Endothelial cell of umbilical vein (primary cell): ENCODE measurements at regions not wholly inside any gene's neighbourhood (a gene's known extent, or its start where the extent isn't known, plus 50 kb on each side); places are given as distances from the start of the nearest gene placed in this dataset.

Source experiments
- BruUV-seq: library from RNA; stranded (reverse); fragments of 400-500 nt; replicated peaks from 2 replicates; lab custom pipeline; 2021; lab: Mats Ljungman, UMichigan
- CTCF ChIA-PET: fragments of 300-600, 350-600 bp; sonication (Branson Sonifier 250); formaldehyde crosslinking; loops from one replicate; lab custom pipeline; 2021; ENCODE audit warnings: antibody characterized with exemption, inconsistent platforms; lab: Charles Lee
- POLR2A ChIA-PET: fragments of 300-600, 350-600 bp; sonication (Branson Sonifier 250); formaldehyde crosslinking; loops from one replicate; lab custom pipeline; 2021; ENCODE audit warnings: antibody characterized with exemption, inconsistent platforms; lab: Charles Lee
- DNase-seq: peaks from one replicate; pipeline ENCODE4 v3.0.0-alpha.2; 2011; ENCODE audit warnings: low read depth, low spot score
- FAIRE-seq: peaks from 2 replicates; lab custom pipeline; 2011; peaks lifted over from hg19 to GRCh38; lab: Jason Lieb, UNC
- H2AFZ ChIP-seq: 2 replicates; pipeline ENCODE4 v1.6.0; 2012; ENCODE audit warnings: low read depth, low read length, control low read depth, inconsistent platforms
- H3K27ac ChIP-seq: 2 replicates; pipeline ENCODE4 v1.5.1; 2011; ENCODE audit warnings: low read depth, mild to moderate bottlenecking, control low read depth, low read length, moderate library complexity; ENCODE audit not compliant: insufficient read depth
- H3K27me3 ChIP-seq, 2 experiments: 2 replicates each; pipeline versions ENCODE4 v1.6.0 to v1.6.1; 2011; ENCODE audit warnings: low read length in 2 of 2, mixed read lengths in 1 of 2; ENCODE audit not compliant: control insufficient read depth in 2 of 2, insufficient read depth in 2 of 2
- H3K36me3 ChIP-seq, 2 experiments: 2 replicates in 1 of 2; 3 replicates in 1 of 2; pipeline ENCODE4 v1.5.1; 2011; ENCODE audit warnings: low read length in 2 of 2, mild to moderate bottlenecking in 1 of 2, moderate library complexity in 1 of 2; ENCODE audit not compliant: control insufficient read depth in 2 of 2, insufficient read depth in 2 of 2; ENCODE audit errors: extremely low read depth in 1 of 2
- H3K4me1 ChIP-seq: 3 replicates; pipeline ENCODE4 v1.5.1; 2011; ENCODE audit warnings: mild to moderate bottlenecking, low read length; ENCODE audit not compliant: control insufficient read depth, insufficient read depth; ENCODE audit errors: extremely low read depth
- H3K4me2 ChIP-seq: 2 replicates; pipeline ENCODE4 v1.6.1; 2011; ENCODE audit warnings: low read length, control low read depth, mixed read lengths; ENCODE audit not compliant: insufficient read depth
- H3K4me3 ChIP-seq, 3 experiments: fragments of 200-600 bp in 1 of 3; sonication (generic), shearing (Covaris generic) in 1 of 3; replicated peaks in 1 of 3; 2 replicates each; pipeline ENCODE4 v1.5.1; 2011 to 2016; ENCODE audit warnings: control low read depth in 3 of 3, low read length in 3 of 3, mild to moderate bottlenecking in 2 of 3, inconsistent platforms in 1 of 3, low read depth in 1 of 3, moderate library complexity in 1 of 3; ENCODE audit not compliant: insufficient read depth in 1 of 3
- H3K79me2 ChIP-seq: 2 replicates; pipeline ENCODE4 v1.6.0; 2012; ENCODE audit warnings: low read length, inconsistent platforms; ENCODE audit not compliant: control insufficient read depth, insufficient read depth
- H3K9ac ChIP-seq: replicated peaks from 2 replicates; pipeline ENCODE3; 2011; ENCODE audit warnings: low read length, control low read depth; ENCODE audit not compliant: insufficient read depth; ENCODE audit errors: extremely low read depth
- H3K9me1 ChIP-seq: replicated peaks from 3 replicates; pipeline ENCODE4 v1.6.0; 2011; ENCODE audit warnings: mild to moderate bottlenecking, low read length; ENCODE audit not compliant: control insufficient read depth, insufficient read depth; ENCODE audit errors: extremely low read depth
- H3K9me3 ChIP-seq: replicated peaks from 2 replicates; pipeline ENCODE4 v1.5.1; 2012; ENCODE audit warnings: low read length, inconsistent platforms; ENCODE audit not compliant: control insufficient read depth, insufficient read depth
- H4K20me1 ChIP-seq: replicated peaks from 2 replicates; pipeline ENCODE3; 2011; ENCODE audit warnings: mild to moderate bottlenecking, low read length; ENCODE audit not compliant: control insufficient read depth, insufficient read depth; ENCODE audit errors: extremely low read depth
- EZH2 ChIP-seq: IDR thresholded peaks from 2 replicates; pipeline ENCODE4 v1.6.1; 2012; ENCODE audit warnings: borderline replicate concordance, low read depth, mild to moderate bottlenecking, moderate library complexity, low read length, inconsistent platforms; ENCODE audit not compliant: severe bottlenecking
- FOS ChIP-seq: IDR thresholded peaks from 2 replicates; pipeline ENCODE4 v1.6.1; 2011; ENCODE audit warnings: mild to moderate bottlenecking, low read length, moderate library complexity, borderline replicate concordance; ENCODE audit not compliant: insufficient read depth
- GATA2 ChIP-seq: IDR thresholded peaks from 2 replicates; pipeline ENCODE4 v1.7.0; 2011; ENCODE audit warnings: low read depth, mild to moderate bottlenecking, moderate library complexity, mixed read lengths, low read length; ENCODE audit not compliant: insufficient read length, insufficient read depth
- JUN ChIP-seq: IDR thresholded peaks from 2 replicates; pipeline ENCODE4 v1.6.1; 2011; ENCODE audit warnings: borderline replicate concordance, low read depth; ENCODE audit not compliant: insufficient read length, insufficient read depth
- MYC ChIP-seq: IDR thresholded peaks from one replicate; pipeline ENCODE4 v1.6.1; 2011; ENCODE audit warnings: mild to moderate bottlenecking, low read depth, low read length
- POLR2A ChIP-seq: IDR thresholded peaks from 2 replicates; pipeline ENCODE4 v1.6.1; 2012; ENCODE audit warnings: low read depth, mild to moderate bottlenecking, control low read depth, low read length
- dilution Hi-C: fragments of 300-500 bp; cut with MboI; formaldehyde crosslinking; loops from one replicate; pipeline ENCODE4 v1.15.0; 2019; ENCODE audit warnings: low sequenced_read_pairs; ENCODE audit not compliant: extremely low pct_ligation_motif_present
- intact Hi-C: fragments of 100-400 bp; cut with micrococcal nuclease; formaldehyde crosslinking; loops from one replicate; pipeline ENCODE4 v1.10.0; 2022
- TF ChIP-seq, protein P1 (sequence below): IDR thresholded peaks from 2 replicates; pipeline ENCODE4 v1.6.1; 2011; ENCODE audit not compliant: insufficient read depth, insufficient read length
- TF ChIP-seq, protein P2 (sequence below), 2 donors: IDR thresholded peaks; 1 replicate in 1 of 2; 2 replicates in 1 of 2; pipeline ENCODE4 v1.5.1; 2011; ENCODE audit warnings: low read length in 2 of 2, mild to moderate bottlenecking in 2 of 2, moderate library complexity in 2 of 2, control low read depth in 1 of 2, inconsistent platforms in 1 of 2, low read depth in 1 of 2; ENCODE audit not compliant: insufficient read depth in 1 of 2; ENCODE audit errors: extremely low read depth in 1 of 2

DNA sequence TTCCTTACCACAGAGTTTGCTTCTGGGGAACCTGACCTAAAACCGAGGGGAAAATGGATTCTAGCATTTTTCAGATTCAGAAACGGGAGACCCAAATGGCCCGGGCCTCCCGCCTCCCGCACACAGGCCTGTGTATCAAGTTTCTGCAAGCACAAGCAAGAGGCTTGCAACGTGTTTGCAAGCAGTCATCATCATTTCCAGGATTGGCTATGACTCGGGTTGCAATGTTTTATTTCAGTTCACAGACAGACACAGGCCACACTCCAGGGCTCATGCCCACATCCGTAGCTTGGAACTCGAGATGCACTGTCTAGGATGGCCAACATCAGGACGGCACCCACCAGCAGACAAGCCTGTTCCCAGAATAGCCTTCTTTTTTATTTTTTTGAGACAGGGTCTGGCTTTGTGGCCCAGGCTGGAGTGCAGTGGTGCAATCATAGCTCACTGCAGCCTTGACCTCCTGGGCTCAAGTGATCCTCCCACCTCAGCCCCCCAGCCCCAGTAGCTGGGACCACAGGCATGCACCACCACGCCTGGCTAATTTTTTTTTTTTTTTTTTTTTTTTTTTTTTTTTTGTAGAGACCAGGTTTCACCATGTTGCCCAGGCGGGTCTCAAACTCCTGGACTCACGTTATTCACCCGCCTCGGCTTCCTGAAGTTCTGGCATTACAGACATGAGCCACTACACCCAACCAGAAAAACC, 68.1 kb upstream of the FOXK1 start:
- Histone ChIP-seq H3K36me3 (no peaks in the 10 kb centered on the region), H3K27me3 (no peaks in the 10 kb centered on the region), H3K4me1 (peaks cover 12% of the 10 kb centered on the region), H3K9me1 (no peaks in the 10 kb centered on the region), H2AFZ (peak overlapping the region; percentile 56), H3K9ac (no peak overlapping the region), H3K27ac (no peak overlapping the region), H3K4me2 (peak overlapping the region; percentile 78), H3K79me2 (no peaks in the 10 kb centered on the region), H3K4me3 (no peak overlapping the region), H4K20me1 (no peaks in the 10 kb centered on the region), H3K9me3 (no peaks in the 10 kb centered on the region)
- no peak for FAIRE-seq
- DNase-seq = no peak
- TF ChIP-seq, protein P1, sequence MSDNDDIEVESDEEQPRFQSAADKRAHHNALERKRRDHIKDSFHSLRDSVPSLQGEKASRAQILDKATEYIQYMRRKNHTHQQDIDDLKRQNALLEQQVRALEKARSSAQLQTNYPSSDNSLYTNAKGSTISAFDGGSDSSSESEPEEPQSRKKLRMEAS = no peak
- TF ChIP-seq MYC (no peak), GATA2 (no peak), FOS (no peak), POLR2A (no peak), JUN (no peak), EZH2 (no peak)
- TF ChIP-seq, protein P2, sequence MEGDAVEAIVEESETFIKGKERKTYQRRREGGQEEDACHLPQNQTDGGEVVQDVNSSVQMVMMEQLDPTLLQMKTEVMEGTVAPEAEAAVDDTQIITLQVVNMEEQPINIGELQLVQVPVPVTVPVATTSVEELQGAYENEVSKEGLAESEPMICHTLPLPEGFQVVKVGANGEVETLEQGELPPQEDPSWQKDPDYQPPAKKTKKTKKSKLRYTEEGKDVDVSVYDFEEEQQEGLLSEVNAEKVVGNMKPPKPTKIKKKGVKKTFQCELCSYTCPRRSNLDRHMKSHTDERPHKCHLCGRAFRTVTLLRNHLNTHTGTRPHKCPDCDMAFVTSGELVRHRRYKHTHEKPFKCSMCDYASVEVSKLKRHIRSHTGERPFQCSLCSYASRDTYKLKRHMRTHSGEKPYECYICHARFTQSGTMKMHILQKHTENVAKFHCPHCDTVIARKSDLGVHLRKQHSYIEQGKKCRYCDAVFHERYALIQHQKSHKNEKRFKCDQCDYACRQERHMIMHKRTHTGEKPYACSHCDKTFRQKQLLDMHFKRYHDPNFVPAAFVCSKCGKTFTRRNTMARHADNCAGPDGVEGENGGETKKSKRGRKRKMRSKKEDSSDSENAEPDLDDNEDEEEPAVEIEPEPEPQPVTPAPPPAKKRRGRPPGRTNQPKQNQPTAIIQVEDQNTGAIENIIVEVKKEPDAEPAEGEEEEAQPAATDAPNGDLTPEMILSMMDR (IDR thresholded peaks at IDR 0.05; ENCODE audit: extremely low read depth in 1 of 2, insufficient read depth in 1 of 2, low read depth in 1 of 2, low read length in 2 of 2) = no peak
- POLR2A ChIA-PET = no interaction called here
- dilution Hi-C loops = no loop called here
- CTCF ChIA-PET = interaction anchor here (1.2 to 5.2 kb wide), 4 partner anchors 12 to 130 kb away, joined by 3 to 45 read pairs (median 9); no protein-coding TSS in a partner anchor
- BruUV-seq = no TSS peak
- intact Hi-C loops = loop anchor here (1.0 to 10.0 kb wide), 3 partner anchors 70 to 471 kb away; no protein-coding TSS in a partner anchor
